T-cell (primary cell): ENCODE measurements at regions not wholly inside any gene's neighbourhood (a gene's known extent, or its start where the extent isn't known, plus 50 kb on each side); places are given as distances from the start of the nearest gene placed in this dataset.

Source experiments
- ATAC-seq, 4 experiments: fragments of 200-7000 bp in 3 of 4; fragments of 150-1000 bp in 1 of 4; cut with Tn5 transposase; replicated peaks in 1 of 4; 1 replicate in 3 of 4; 2 replicates in 1 of 4; pipeline ENCODE4 v1.10.0; 2021; ENCODE audit warnings: moderate library complexity in 3 of 4, mild to moderate bottlenecking in 2 of 4, moderate number of reproducible peaks in 1 of 4
- CTCF ChIA-PET, 2 donors: fragments of 300-600 bp; sonication (Branson Sonifier 250); formaldehyde crosslinking; loops; one replicate each; lab custom pipeline; 2022; ENCODE audit warnings: antibody characterized with exemption in 2 of 2; lab: Charles Lee
- POLR2A ChIA-PET, 2 donors: fragments of 300-600 bp; sonication (Branson Sonifier 250); formaldehyde crosslinking; loops; one replicate each; lab custom pipeline; 2022; ENCODE audit warnings: antibody characterized with exemption in 2 of 2; lab: Charles Lee
- DNase-seq, 35 experiments: peaks; one replicate each; pipeline versions ENCODE4 v3.0.0 to v3.0.0-alpha.2; 2013 to 2023
- H3K27ac ChIP-seq: one replicate; pipeline ENCODE4 v1.5.1; 2013; ENCODE audit warnings: low read length
- H3K27me3 ChIP-seq, 2 experiments: replicated peaks in 1 of 2; 1 replicate in 1 of 2; 2 replicates in 1 of 2; pipeline versions ENCODE4 v1.6.1 to v1.7.0; 2013; ENCODE audit warnings: low read length in 1 of 2, mixed read lengths in 1 of 2; ENCODE audit not compliant: control insufficient read depth in 2 of 2, insufficient read depth in 2 of 2; ENCODE audit errors: extremely low read depth in 1 of 2
- H3K36me3 ChIP-seq, 2 donors: 1 replicate in 1 of 2; 2 replicates in 1 of 2; pipeline versions ENCODE4 v1.6.1 to v1.7.0; 2013; ENCODE audit warnings: low read length in 1 of 2; ENCODE audit not compliant: control insufficient read depth in 2 of 2, insufficient read depth in 1 of 2; ENCODE audit errors: extremely low read depth in 1 of 2
- H3K4me1 ChIP-seq, 2 experiments: 1 replicate in 1 of 2; 2 replicates in 1 of 2; pipeline versions ENCODE4 v1.6.1 to v1.7.0; 2013; ENCODE audit warnings: low read length in 2 of 2, mixed read lengths in 1 of 2; ENCODE audit not compliant: insufficient read depth in 2 of 2, control insufficient read depth in 1 of 2; ENCODE audit errors: extremely low read depth in 1 of 2
- H3K4me3 ChIP-seq, 2 donors: 1 replicate in 1 of 2; 2 replicates in 1 of 2; pipeline versions ENCODE4 v1.5.1 to v1.7.0; 2013; ENCODE audit warnings: mild to moderate bottlenecking in 2 of 2, low read length in 1 of 2, moderate library complexity in 1 of 2; ENCODE audit not compliant: control insufficient read depth in 1 of 2; ENCODE audit errors: extremely low read depth in 1 of 2
- H3K9me3 ChIP-seq: 2 replicates; pipeline ENCODE4 v1.7.0; 2013
- H3K27ac Mint-ChIP-seq, 2 donors: one replicate each; pipeline ENCODE4 v1.8.0; 2020 to 2021; ENCODE audit warnings: mild to moderate bottlenecking in 2 of 2, mixed read lengths in 2 of 2
- H3K27me3 Mint-ChIP-seq, 2 donors: one replicate each; pipeline ENCODE4 v1.8.0; 2021 to 2022; ENCODE audit warnings: mixed read lengths in 2 of 2
- H3K36me3 Mint-ChIP-seq: one replicate; pipeline ENCODE4 v1.8.0; 2021; ENCODE audit warnings: mixed read lengths
- H3K4me1 Mint-ChIP-seq, 3 donors: one replicate each; pipeline ENCODE4 v1.8.0; 2020 to 2022; ENCODE audit warnings: mixed read lengths in 3 of 3, mild to moderate bottlenecking in 1 of 3
- H3K4me3 Mint-ChIP-seq, 3 donors: one replicate each; pipeline ENCODE4 v1.8.0; 2020 to 2022; ENCODE audit warnings: mild to moderate bottlenecking in 3 of 3, mixed read lengths in 3 of 3, moderate library complexity in 3 of 3
- H3K9me3 Mint-ChIP-seq, 3 donors: one replicate each; pipeline ENCODE4 v1.8.0; 2020 to 2022; ENCODE audit warnings: mixed read lengths in 3 of 3
- WGBS: methylation state at CpG from one replicate; pipeline ENCODE4 v1.1.5; 2013; ENCODE audit warnings: missing lambda C conversion rate; ENCODE audit not compliant: insufficient coverage; 5-methylcytosine and 5-hydroxymethylcytosine counted together

- no peak overlapping the region for H3K4me3 Mint-ChIP-seq
- DNase-seq (no peak), ATAC-seq (no peak)
- H3K4me1 Mint-ChIP-seq: peaks cover 0 to 2% (median 1%) of the 10 kb centered on the region in 3 donors
- Histone ChIP-seq H3K4me1 (no peaks in the 10 kb centered on the region), H3K9me3 (no peaks in the 10 kb centered on the region), H3K36me3 (no peaks in the 10 kb centered on the region), H3K27ac (no peak overlapping the region), H3K4me3 (no peak overlapping the region), H3K27me3 (no peaks in the 10 kb centered on the region)
- no peak overlapping the region for H3K27ac Mint-ChIP-seq
- ChIA-PET POLR2A (no interaction called here), CTCF (no interaction called here)
- no peaks in the 10 kb centered on the region for H3K27me3 Mint-ChIP-seq
- H3K36me3 Mint-ChIP-seq: no peaks in the 10 kb centered on the region
- peaks cover 5 to 10% (median 8%) of the 10 kb centered on the region in 3 donors for H3K9me3 Mint-ChIP-seq
Observed at GRCh38 chr12:93254911-93255310, 122.8 kb upstream of the NUDT4 start.

GRCh38 chr12:93256256-93256969, 121.3 kb upstream of the NUDT4 start:
- Mint-ChIP-seq H3K9me3 (peaks cover 5 to 10% (median 8%) of the 10 kb centered on the region in 3 donors), H3K36me3 (no peaks in the 10 kb centered on the region), H3K27ac (no peak overlapping the region), H3K4me3 (no peak overlapping the region), H3K27me3 (no peaks in the 10 kb centered on the region), H3K4me1 (no peaks in the 10 kb centered on the region)
- Histone ChIP-seq H3K36me3 (no peaks in the 10 kb centered on the region), H3K4me1 (no peaks in the 10 kb centered on the region), H3K4me3 (no peak overlapping the region), H3K9me3 (no peaks in the 10 kb centered on the region), H3K27ac (no peak overlapping the region), H3K27me3 (no peaks in the 10 kb centered on the region)
- ATAC-seq: no peak
- ChIA-PET CTCF (no interaction called here), POLR2A (no interaction called here)
- DNase-seq: no peak
- WGBS: no CpG with 5 or more reads among the region's 2 CpGs

GRCh38 chr12:93261505-93262094, 116.1 kb upstream of the NUDT4 start:
- ATAC-seq (no peak), DNase-seq (no peak)
- Histone ChIP-seq H3K9me3 (no peaks in the 10 kb centered on the region), H3K4me1 (no peaks in the 10 kb centered on the region), H3K4me3 (no peak overlapping the region), H3K36me3 (no peaks in the 10 kb centered on the region), H3K27me3 (no peaks in the 10 kb centered on the region), H3K27ac (no peak overlapping the region)
- CTCF ChIA-PET: interaction anchor here in 1 of 2 donors (0.6 kb wide), 1 partner anchor 22 kb away, joined by 7 read pairs; no protein-coding TSS in a partner anchor
- no peaks in the 10 kb centered on the region for H3K9me3 Mint-ChIP-seq
- H3K27me3 Mint-ChIP-seq: peaks cover 0 to 1% of the 10 kb centered on the region in 2 donors
- WGBS: 94% methylated on average over 2 of the region's 5 CpGs
- H3K4me1 Mint-ChIP-seq: no peaks in the 10 kb centered on the region
- H3K27ac Mint-ChIP-seq: no peak overlapping the region
- no peak overlapping the region for H3K4me3 Mint-ChIP-seq
- POLR2A ChIA-PET: no interaction called here
- H3K36me3 Mint-ChIP-seq: no peaks in the 10 kb centered on the region

GRCh38 chr12:93272997-93273396, 104.7 kb upstream of the NUDT4 start:
- Histone ChIP-seq H3K27ac (no peak overlapping the region), H3K36me3 (no peaks in the 10 kb centered on the region), H3K4me3 (no peak overlapping the region), H3K9me3 (no peaks in the 10 kb centered on the region), H3K4me1 (peaks cover 0 to 9% of the 10 kb centered on the region in 2 experiments), H3K27me3 (no peaks in the 10 kb centered on the region)
- CTCF ChIA-PET: interaction anchor here in 1 of 2 donors (1.4 kb wide), 1 partner anchor 10 kb away, joined by 3 read pairs; no protein-coding TSS in a partner anchor
- DNase-seq (no peak), ATAC-seq (no peak)
- no peak overlapping the region for H3K4me3 Mint-ChIP-seq
- no CpG with 5 or more reads among the region's 2 CpGs for WGBS
- H3K4me1 Mint-ChIP-seq: peaks cover 8 to 13% (median 11%) of the 10 kb centered on the region in 3 donors
- peaks cover 0 to 6% (median 0%) of the 10 kb centered on the region in 3 donors for H3K9me3 Mint-ChIP-seq
- H3K27ac Mint-ChIP-seq: no peak overlapping the region
- H3K36me3 Mint-ChIP-seq: no peaks in the 10 kb centered on the region
- H3K27me3 Mint-ChIP-seq: no peaks in the 10 kb centered on the region
- POLR2A ChIA-PET: no interaction called here

- Mint-ChIP-seq H3K9me3 (peaks cover 0 to 6% (median 0%) of the 10 kb centered on the region in 3 donors), H3K27me3 (no peaks in the 10 kb centered on the region), H3K36me3 (no peaks in the 10 kb centered on the region), H3K27ac (no peak overlapping the region), H3K4me3 (peak overlapping the region in 1 of 3 donors; percentile 67), H3K4me1 (peaks cover 8 to 13% (median 11%) of the 10 kb centered on the region in 3 donors)
- ChIA-PET POLR2A (no interaction called here), CTCF (interaction anchor here (0.6 to 1.4 kb wide), 3 partner anchors 9 to 170 kb away, joined by 3 read pairs; no protein-coding TSS in a partner anchor)
- Histone ChIP-seq H3K4me1 (peaks cover 0 to 9% of the 10 kb centered on the region in 2 experiments), H3K27me3 (no peaks in the 10 kb centered on the region), H3K9me3 (no peaks in the 10 kb centered on the region), H3K36me3 (no peaks in the 10 kb centered on the region), H3K27ac (no peak overlapping the region), H3K4me3 (no peak overlapping the region)
- 75% methylated on average over 2 of the region's 8 CpGs for WGBS
- ATAC-seq (peak in 1 of 4 experiments; percentile 52), DNase-seq (peak in 1 of 35 experiments; percentile 3)
Observed at GRCh38 chr12:93273834-93274564, 103.7 kb upstream of the NUDT4 start.

- DNase-seq (no peak), ATAC-seq (no peak)
- Histone ChIP-seq H3K27me3 (no peaks in the 10 kb centered on the region), H3K9me3 (no peaks in the 10 kb centered on the region), H3K4me1 (peaks cover 0 to 9% of the 10 kb centered on the region in 2 experiments), H3K36me3 (no peaks in the 10 kb centered on the region), H3K27ac (no peak overlapping the region), H3K4me3 (no peak overlapping the region)
- ChIA-PET POLR2A (no interaction called here), CTCF (interaction anchor here in 1 of 2 donors (0.5 kb wide), 1 partner anchor 146 kb away, joined by 3 read pairs; no protein-coding TSS in a partner anchor)
- Mint-ChIP-seq H3K27ac (no peak overlapping the region), H3K4me1 (peaks cover 8 to 18% (median 11%) of the 10 kb centered on the region in 3 donors), H3K36me3 (no peaks in the 10 kb centered on the region), H3K27me3 (no peaks in the 10 kb centered on the region), H3K4me3 (no peak overlapping the region), H3K9me3 (peaks cover 0 to 6% (median 0%) of the 10 kb centered on the region in 3 donors)
- 93% methylated on average over 6 of the region's 9 CpGs for WGBS
Observed at GRCh38 chr12:93274937-93275336, 102.8 kb upstream of the NUDT4 start.
